Suppressor macrophage treated with lipopolysaccharide for 1 hour (primary cell): ENCODE measurements at regions not wholly inside any gene's neighbourhood (a gene's known extent, or its start where the extent isn't known, plus 50 kb on each side); places are given as distances from the start of the nearest gene placed in this dataset.

Experiments used
- DNase-seq, 3 donors: peaks; one replicate each; pipeline ENCODE4 v3.0.0-alpha.2; 2020 to 2022

DNA sequence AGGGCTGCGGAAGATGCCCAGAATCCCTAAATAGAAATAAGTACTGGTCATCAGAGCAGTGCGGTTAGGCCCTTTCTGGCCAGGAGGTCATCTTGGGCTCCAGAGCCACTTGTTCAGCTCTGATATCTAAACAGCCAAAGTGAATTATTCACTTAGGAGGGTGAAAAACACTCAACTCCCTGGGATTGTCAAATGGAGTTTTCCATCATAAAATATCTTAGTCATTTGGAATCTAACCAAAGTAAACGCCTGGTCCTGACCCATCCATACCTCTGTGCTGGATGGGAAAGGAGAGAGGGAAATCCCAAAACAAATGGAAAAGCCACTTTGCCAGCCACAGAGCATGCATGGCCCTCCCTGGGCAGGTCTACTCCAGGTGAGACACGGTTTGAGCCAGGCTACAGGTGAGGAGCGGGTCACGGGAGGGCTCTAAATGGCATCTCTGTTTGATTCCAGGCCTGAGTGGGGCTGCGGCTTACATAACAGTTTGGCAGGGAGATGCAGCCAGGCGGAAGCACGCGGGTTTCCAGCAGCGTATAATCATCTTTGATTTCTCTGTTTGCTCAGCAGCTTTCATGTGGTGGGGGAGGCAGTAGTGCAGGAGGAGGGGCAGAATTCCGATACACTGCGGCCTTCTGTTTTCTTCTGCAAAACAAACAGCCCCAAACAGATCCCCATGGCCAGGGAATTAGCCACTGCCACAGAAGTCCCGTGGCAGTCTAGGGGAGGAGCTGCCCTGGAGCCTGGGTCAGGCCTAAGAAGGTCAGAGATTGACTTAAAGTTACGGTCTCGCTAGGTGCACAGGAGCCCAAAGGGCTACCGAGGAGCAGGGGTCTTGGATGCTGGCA lies 59.1 kb upstream of the ZNF648 start:
- no peak for DNase-seq

GRCh38 chr1:182119631-182120030 lies 58.1 kb upstream of the ZNF648 start:
- no peak for DNase-seq

GRCh38 chr1:182118851-182119250 lies 57.3 kb upstream of the ZNF648 start:
- peak; percentile 29 to 55 (median 30) for DNase-seq

- no peak for DNase-seq
These were observed 53.1 kb upstream of the ZNF648 start for GRCh38 chr1:182114627-182115023.

- peak; percentile 10 to 39 (median 21) for DNase-seq
These were observed 52.5 kb upstream of the ZNF648 start for GRCh38 chr1:182113879-182114626.

- DNase-seq: no peak
These were observed 50.0 kb upstream of the ZNF648 start for GRCh38 chr1:182111496-182111895.
